NCI-H526 (cell line): ENCODE measurements at regions not wholly inside any gene's neighbourhood (a gene's known extent, or its start where the extent isn't known, plus 50 kb on each side); places are given as distances from the start of the nearest gene placed in this dataset.
A peak's percentile ranks its signal among the peaks of the same experiment; 100 is the strongest.

Source experiments
- DNase-seq, 2 experiments: peaks; one replicate each; lab custom pipeline; 2025; lab: John Stamatoyannopoulos, UW

- no peak for DNase-seq
Observed at GRCh38 chr13:34320084-34320483, 502.1 kb downstream of the RFC3 start.

- no peak for DNase-seq
Observed at GRCh38 chr13:34322014-34322742, 504.2 kb downstream of the RFC3 start.

GRCh38 chr13:34322743-34323074 is 504.8 kb downstream of the RFC3 start:
- no peak for DNase-seq

- peak; percentile 52 to 73 for DNase-seq
Observed at GRCh38 chr13:34335014-34336007, 517.4 kb downstream of the RFC3 start.

GRCh38 chr13:34338102-34338501 is 520.2 kb downstream of the RFC3 start:
- DNase-seq, result no peak

- peak; percentile 25 to 28 for DNase-seq
Observed at GRCh38 chr13:34340534-34340933, 522.6 kb downstream of the RFC3 start.

GRCh38 chr13:34343413-34343940 is 525.5 kb downstream of the RFC3 start:
- DNase-seq, result no peak

- DNase-seq, result no peak
Observed at GRCh38 chr13:34344816-34345215, 526.9 kb downstream of the RFC3 start.

- DNase-seq, result peak in 1 of 2 experiments; percentile 26
Observed at GRCh38 chr13:34345258-34345965, 527.5 kb downstream of the RFC3 start.

GRCh38 chr13:34346626-34347025 is 528.7 kb downstream of the RFC3 start:
- no peak for DNase-seq

- peak; percentile 94 to 95 for DNase-seq
Observed at GRCh38 chr13:34347784-34348573, 530.0 kb downstream of the RFC3 start.

- no peak for DNase-seq
Observed at GRCh38 chr13:34349091-34349722, 531.3 kb downstream of the RFC3 start.

- DNase-seq, result no peak
Observed at GRCh38 chr13:34350671-34351070, 532.7 kb downstream of the RFC3 start.

GRCh38 chr13:34351134-34351533 is 533.2 kb downstream of the RFC3 start:
- DNase-seq, result no peak

GRCh38 chr13:34352958-34353357 is 535.0 kb downstream of the RFC3 start:
- DNase-seq, result no peak

GRCh38 chr13:34356686-34357434 is 538.9 kb downstream of the RFC3 start:
- no peak for DNase-seq

- no peak for DNase-seq
Observed at GRCh38 chr13:34357435-34358232, 539.7 kb downstream of the RFC3 start.

- DNase-seq, result no peak
Observed at GRCh38 chr13:34358811-34359513, 541.0 kb downstream of the RFC3 start.

GRCh38 chr13:34360702-34361101 is 542.8 kb downstream of the RFC3 start:
- DNase-seq, result no peak
